Neutrophil (primary cell): ENCODE measurements at regions not wholly inside any gene's neighbourhood (a gene's known extent, or its start where the extent isn't known, plus 50 kb on each side); places are given as distances from the start of the nearest gene placed in this dataset.

Experiments
- H3K27ac ChIP-seq: fragments of 200-600 bp; sonication (generic); 2 replicates; pipeline ENCODE4 v1.5.1; 2016; ENCODE audit warnings: mild to moderate bottlenecking, moderate library complexity
- H3K27me3 ChIP-seq: fragments of 200-600 bp; sonication (generic); 2 replicates; pipeline ENCODE4 v1.6.0; 2016; ENCODE audit warnings: mild to moderate bottlenecking
- H3K36me3 ChIP-seq: fragments of 200-600 bp; sonication (generic); 2 replicates; pipeline ENCODE4 v1.5.1; 2017
- H3K4me1 ChIP-seq, 2 experiments: fragments of 200-600 bp in 1 of 2; sonication (generic) in 1 of 2; 1 replicate in 1 of 2; 2 replicates in 1 of 2; pipeline versions ENCODE4 v1.5.1 to v1.6.1; 2013 to 2016; ENCODE audit warnings: low read depth in 1 of 2, low read length in 1 of 2, mild to moderate bottlenecking in 1 of 2, moderate library complexity in 1 of 2; ENCODE audit not compliant: control insufficient read depth in 1 of 2, insufficient read depth in 1 of 2
- H3K4me3 ChIP-seq, 2 experiments: fragments of 200-600 bp in 1 of 2; sonication (generic) in 1 of 2; 1 replicate in 1 of 2; 2 replicates in 1 of 2; pipeline ENCODE4 v1.5.1; 2013 to 2016; ENCODE audit warnings: low read depth in 1 of 2, low read length in 1 of 2, mild to moderate bottlenecking in 1 of 2, moderate library complexity in 1 of 2
- H3K9me3 ChIP-seq: fragments of 200-600 bp; sonication (generic); 2 replicates; pipeline ENCODE4 v1.5.1; 2016
- CTCF ChIP-seq: fragments of 200-600 bp; sonication (generic); IDR thresholded peaks from 2 replicates; pipeline ENCODE4 v1.5.1; 2016; ENCODE audit warnings: antibody characterized with exemption

- no peaks in the 10 kb centered on the region for H3K9me3 ChIP-seq
- no peak overlapping the region for H3K4me3 ChIP-seq
- no peaks in the 10 kb centered on the region for H3K4me1 ChIP-seq
- no peak for TF ChIP-seq CTCF
- H3K27ac ChIP-seq = no peak overlapping the region
- H3K27me3 ChIP-seq = peaks cover 6% of the 10 kb centered on the region
- H3K36me3 ChIP-seq = no peaks in the 10 kb centered on the region
Observed at GRCh38 chr14:22143363-22143762, 445.7 kb downstream of the DAD1 start.

DNA sequence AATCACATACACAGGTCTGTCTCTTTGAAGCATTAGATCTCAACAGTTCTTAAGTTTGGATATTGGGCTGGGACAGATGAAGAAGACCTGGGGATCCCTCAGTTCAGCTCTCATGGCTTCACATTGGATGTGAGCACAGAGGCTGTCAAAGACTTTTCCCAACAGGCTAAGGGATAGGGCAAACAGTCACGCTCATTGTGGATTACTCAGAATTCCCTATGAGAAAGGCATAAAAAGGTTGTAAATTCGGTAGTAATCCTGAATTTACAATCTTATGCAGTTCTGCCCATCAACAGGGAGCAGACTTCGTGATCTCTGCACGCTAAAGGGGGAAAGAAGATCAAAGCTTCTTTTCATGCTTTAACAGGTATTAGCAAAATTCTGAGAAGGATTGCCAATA lies 448.4 kb downstream of the DAD1 start:
- Histone ChIP-seq H3K4me1 (no peaks in the 10 kb centered on the region), H3K4me3 (no peak overlapping the region), H3K9me3 (no peaks in the 10 kb centered on the region), H3K36me3 (no peaks in the 10 kb centered on the region), H3K27me3 (no peaks in the 10 kb centered on the region), H3K27ac (no peak overlapping the region)
- no peak for TF ChIP-seq CTCF

GRCh38 chr14:22131749-22132476 lies 457.1 kb downstream of the DAD1 start:
- Histone ChIP-seq H3K4me3 (no peak overlapping the region), H3K27ac (no peak overlapping the region), H3K27me3 (no peaks in the 10 kb centered on the region), H3K36me3 (no peaks in the 10 kb centered on the region), H3K4me1 (no peaks in the 10 kb centered on the region), H3K9me3 (no peaks in the 10 kb centered on the region)
- no peak for TF ChIP-seq CTCF

DNA sequence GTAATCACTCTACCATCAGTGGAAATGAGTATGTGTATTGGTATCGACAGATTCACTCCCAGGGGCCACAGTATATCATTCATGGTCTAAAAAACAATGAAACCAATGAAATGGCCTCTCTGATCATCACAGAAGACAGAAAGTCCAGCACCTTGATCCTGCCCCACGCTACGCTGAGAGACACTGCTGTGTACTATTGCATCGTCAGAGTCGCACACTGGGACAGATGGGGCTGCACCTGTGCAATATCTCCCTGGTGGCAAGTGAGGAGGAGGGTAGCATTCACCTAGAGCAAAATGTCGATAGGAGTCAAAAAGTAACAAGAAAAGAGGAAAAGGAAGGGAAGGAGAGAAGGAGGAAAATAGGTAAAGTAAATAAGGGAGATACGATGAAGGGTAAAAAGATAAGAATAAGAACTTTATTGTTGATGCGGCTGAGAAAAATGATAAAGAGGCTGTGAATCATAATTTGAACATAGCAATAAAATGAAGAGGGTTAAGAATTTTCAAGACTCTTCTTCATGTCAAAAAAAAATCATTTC lies 450.5 kb upstream of the OR4E1 start:
- H3K9me3 ChIP-seq = no peaks in the 10 kb centered on the region
- no peaks in the 10 kb centered on the region for H3K36me3 ChIP-seq
- no peak for TF ChIP-seq CTCF
- no peaks in the 10 kb centered on the region for H3K4me1 ChIP-seq
- peaks cover 9% of the 10 kb centered on the region for H3K27me3 ChIP-seq
- no peak overlapping the region for H3K4me3 ChIP-seq
- H3K27ac ChIP-seq = no peak overlapping the region

GRCh38 chr14:22122829-22123560 lies 449.4 kb upstream of the OR4E1 start:
- peaks cover 17% of the 10 kb centered on the region for H3K27me3 ChIP-seq
- no peaks in the 10 kb centered on the region for H3K4me1 ChIP-seq
- H3K9me3 ChIP-seq = no peaks in the 10 kb centered on the region
- no peak for TF ChIP-seq CTCF
- H3K36me3 ChIP-seq = no peaks in the 10 kb centered on the region
- no peak overlapping the region for H3K27ac ChIP-seq
- H3K4me3 ChIP-seq = no peak overlapping the region
